GM21447 (cell line): ENCODE measurements at regions not wholly inside any gene's neighbourhood (a gene's known extent, or its start where the extent isn't known, plus 50 kb on each side); places are given as distances from the start of the nearest gene placed in this dataset.
"Not testable (repeated sequence)": the region's sequence is repeated elsewhere in the genome, so short reads cannot be mapped to it uniquely, and the experiment has no call there.

Experiments used
- ATAC-seq: cut with Tn5 transposase; IDR thresholded peaks from one replicate; pipeline ENCODE4 v1.9.1; 2021; ENCODE audit not compliant: unreplicated experiment

DNA sequence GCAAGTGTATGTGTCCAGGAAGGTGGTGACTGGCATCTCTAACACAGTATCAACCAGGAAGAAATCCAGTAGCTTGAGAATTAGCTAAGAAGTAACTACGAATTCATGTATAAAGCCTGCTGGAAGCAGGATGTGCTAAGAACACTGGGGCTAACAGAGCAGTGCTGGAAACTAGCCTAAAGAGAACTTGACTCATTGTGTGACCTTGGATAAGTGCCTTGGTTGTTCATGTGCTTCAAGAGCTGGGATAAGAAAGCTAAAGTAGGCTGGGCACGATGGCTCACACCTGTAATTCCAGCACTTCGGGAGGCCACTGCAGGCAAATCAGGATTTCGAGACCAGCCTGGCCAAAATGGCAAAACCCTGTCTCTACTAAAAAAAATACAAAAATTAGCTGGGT is 186.9 kb downstream of the RRAGC start:
- ATAC-seq = no peak

DNA sequence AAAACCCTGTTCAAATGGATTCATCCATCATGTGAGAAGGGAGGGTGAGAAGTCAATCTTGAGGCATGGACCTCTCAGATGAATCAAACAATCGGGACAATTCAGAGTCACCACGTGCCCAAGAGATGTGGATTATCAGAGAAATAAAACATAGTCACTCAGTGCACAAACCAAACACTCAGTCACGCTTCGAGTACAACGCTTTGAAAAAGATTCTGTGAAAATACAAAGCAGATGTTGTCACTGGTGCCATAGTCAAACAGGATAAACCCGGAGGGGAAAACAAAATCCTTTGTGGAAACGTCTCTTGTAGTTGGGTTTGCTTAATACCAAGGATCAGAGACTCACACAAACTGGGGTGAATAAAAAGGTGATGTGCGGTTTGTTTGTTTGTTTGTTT is 188.4 kb downstream of the RRAGC start:
- ATAC-seq = no peak

DNA sequence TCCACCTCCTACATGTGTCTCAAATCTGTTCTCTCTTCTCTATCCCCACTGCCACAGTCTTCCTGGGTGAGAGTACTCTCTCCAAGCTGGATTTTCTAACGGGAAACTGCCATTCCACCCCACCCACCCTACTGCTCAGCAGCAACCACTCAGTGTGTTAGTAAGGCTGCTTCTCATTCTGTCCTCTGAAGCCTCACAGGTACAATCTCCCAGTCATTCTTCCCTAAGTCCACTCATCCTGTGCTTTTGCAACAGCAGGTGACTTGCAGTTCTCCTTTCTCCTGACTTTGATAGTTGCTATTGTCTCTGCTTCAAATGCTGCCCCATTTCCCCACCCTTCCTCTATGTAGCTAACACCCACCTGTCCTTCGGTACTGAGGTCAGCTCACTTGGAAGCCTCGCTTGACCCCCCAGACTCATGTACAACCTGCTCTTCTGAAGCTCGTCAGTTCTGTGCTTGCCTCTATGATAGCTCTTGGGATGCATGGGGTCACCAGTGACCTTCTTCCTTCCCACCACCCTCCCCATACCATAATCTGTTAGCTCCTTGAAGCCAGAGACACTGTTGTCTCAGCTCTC is 188.9 kb downstream of the RRAGC start:
- ATAC-seq = no peak

DNA sequence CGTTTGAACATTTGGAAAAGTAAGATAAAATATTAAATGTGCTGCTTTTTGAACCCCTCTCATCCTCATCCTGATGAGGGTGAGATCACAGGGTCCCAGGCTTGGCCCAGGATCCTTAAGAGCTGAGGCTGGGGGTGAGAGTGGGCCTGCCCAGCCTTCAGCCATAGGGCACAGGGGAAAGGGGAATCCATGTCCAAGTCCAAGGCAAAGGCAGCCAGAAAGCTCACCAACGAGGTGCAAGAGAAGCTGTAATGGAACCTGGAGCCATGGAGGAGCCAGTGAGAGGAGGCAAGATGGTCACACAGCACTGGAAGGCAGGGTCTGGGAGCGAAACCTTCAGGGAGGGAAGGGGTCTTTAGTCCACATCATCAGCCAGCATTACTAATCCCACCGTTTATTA is 191.9 kb downstream of the RRAGC start:
- no peak for ATAC-seq

DNA sequence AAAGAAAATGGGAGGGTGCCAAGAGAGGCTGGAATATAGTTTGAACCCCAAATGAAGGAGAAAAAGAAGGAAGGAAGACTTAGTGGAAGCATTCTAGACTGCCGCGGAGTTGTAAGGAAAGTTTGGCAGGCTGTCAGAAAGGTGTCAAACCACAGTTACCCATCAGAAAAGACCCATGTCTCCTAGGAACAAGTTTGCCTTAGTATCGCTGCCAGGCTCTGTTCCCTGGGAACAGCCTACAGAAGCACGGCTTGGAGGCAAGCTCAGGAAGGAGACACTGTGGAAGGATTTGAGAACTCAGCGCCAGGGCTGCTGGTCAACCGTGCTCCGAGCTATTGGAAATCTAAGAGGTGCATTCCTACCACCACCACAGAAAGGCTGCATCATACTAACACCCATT is 197.4 kb downstream of the RRAGC start:
- no peak for ATAC-seq

DNA sequence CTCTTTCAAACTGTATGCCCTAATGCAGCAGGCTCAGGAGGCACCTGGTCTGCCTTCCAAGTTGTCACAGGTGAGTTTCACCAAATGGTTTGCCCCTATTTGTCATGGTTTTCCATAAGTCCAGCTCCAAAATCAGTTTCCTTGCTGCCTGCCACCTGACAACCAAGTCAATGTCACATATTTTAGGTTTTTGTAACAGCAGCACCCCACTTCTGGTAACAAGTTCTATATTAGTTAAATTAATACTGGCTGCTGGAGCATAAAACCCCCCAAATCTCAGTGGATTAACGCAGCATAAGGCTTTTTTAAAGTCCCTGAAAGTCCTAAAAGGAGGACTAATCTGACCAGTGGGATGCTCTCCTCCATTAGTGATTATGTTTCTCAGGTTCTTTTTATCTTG is 200.7 kb downstream of the RRAGC start:
- no peak for ATAC-seq

DNA sequence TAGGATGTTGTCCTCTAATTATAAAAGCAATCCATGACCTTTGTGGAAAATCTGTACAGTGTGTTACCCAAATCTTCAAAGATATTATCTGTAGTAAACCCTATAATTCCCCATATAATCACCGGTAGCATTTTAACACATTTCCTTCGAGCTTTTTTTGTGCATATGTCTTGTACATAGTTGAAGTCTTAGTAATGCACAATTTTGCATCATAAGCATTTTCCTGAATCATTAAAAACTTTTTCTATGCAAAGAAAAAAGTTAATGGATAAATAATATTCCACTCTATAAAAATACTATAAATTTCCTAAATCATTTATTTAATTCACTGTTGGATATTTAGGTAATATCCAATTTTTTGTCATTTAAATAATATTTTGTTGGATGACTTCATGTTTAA is 201.7 kb downstream of the RRAGC start:
- ATAC-seq = no peak

DNA sequence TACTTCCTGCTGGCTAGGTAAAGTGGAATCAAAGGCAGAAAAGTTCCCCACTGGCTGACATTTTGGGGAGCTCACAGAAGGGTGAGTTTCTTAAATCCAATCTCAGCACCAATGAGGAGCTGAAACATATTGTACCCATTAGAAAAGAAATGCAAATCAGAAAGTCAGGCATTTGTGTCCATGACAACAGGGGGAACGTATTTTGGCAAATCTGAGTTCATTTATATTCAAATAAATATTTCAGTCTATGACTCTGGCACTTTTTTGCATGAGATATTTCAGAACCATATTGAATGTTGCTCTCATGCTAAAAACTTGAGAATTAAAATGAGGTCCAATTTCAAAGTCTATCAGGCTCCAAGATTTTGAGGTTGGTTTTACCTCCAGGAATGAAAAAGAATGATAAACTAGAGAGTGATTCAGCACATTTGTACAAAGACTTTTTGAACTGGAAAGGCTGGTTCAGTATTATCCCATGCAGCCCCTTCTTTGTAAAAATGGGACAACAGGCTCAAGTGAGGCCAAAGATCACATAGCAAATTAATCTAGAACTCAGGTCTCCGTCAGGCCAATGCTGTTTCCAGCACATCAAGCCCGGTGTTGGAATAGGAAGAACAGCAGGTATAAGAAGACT is 202.2 kb downstream of the RRAGC start:
- no peak for ATAC-seq

DNA sequence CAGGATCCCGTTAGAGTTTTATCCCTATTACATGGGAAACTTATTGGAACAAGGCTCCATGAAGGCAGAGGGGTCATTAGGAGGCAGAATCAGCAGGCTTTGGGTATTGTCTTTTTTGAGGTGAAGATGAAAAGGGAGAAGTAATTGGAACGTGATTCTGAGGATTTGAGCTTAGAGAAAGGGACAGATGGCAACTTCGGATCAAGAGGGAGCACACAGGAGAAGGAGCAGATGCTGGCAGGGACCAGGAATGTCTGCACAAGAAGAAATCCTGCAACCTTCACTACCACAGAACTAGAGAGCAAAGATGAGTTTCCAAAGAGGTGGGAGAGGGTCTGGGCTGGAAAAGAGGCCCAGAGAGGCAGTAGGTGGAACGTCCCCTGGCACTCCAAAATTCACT is 202.8 kb downstream of the RRAGC start:
- no peak for ATAC-seq

DNA sequence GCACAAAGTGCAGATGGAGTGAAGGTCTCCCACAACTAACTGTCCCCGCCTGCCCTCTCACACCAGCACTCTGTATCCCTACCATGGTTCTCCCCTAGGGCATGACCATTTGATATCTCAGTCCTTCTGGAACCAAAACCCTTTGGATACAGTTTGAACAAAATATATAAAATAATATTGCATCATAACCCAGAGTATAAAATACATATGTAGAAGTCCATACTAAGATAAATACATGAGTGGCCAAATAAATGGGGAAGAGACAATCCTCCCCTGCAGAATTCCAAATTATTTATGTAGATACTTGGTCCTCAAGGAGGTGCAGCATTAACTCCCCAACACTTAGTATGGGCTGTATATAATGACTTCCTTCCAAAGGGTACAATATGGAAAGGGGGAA is 207.4 kb downstream of the RRAGC start:
- no peak for ATAC-seq

DNA sequence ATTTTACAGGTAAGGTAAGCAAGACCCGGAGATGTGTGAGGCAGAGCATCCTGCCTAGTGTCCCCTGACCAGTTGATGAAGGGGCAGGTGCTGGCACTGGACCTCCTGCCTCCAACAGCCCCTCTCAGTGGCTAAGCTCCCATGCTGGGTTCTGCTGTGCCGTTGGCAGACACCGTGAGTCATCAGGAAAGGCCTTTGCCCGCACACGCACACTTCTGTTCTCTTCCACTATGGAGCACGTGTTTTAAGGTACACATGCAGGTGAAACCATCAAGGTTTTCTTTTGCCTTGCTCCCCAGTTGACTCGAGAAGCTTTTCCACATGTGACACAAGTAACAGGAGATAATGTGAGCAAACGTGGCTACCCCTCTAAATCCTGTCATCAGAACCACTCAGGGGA is 207.9 kb downstream of the RRAGC start:
- ATAC-seq = no peak

DNA sequence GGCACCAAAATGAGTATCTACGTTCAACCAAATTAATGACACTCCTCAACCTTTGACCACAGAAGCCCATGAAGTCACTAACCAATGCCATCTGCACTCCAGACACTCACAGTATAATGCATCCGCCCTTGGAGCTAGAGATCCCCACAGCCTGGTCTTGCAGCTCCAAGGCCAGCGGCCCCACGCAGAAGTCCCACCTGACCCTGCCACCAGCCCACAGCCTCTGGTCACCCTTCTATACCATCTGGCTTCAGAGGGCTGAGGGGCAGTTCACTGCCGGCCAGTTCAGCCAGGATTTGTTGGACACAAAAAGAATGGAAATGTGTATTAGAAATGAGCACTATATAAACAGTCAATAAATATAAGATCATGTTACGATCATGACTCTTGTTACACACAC is 211.2 kb downstream of the RRAGC start:
- no peak for ATAC-seq

DNA sequence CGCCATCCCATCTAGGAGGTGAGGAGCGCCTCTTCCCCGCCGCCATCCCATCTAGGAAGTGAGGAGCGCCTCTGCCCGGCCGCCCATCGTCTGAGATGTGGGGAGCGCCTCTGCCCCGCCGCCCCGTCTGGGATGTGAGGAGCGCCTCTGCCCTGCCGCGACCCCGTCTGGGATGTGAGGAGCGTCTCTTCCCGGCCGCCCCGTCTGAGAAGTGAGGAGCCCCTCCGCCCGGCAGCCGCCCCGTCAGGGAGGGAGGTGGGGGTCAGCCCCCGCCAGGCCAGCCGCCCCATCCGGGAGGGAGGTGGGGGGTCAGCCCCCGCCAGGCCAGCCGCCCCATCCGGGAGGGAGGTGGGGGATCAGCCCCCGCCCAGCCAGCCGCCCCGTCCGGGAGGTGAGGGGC is 212.2 kb downstream of the RRAGC start:
- not testable (repeated sequence) for ATAC-seq

DNA sequence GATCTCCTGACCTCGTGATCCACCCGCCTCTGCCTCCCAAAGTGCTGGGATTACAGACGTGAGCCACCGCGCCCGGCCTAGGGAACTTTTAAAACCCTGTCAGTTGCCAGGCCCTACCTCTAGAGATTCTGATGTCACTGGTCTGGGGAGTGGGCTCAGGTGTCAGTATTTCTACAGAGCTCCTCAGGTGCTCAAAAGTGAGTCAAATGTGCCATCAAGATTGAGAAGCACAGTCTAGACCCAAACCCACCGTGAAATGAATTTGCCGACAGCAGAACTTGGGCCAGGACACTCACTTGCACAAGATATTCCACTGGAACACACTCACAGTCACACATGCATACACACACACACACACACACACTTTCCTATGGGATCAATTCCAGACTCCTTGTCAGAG is 215.5 kb downstream of the RRAGC start:
- ATAC-seq = no peak

DNA sequence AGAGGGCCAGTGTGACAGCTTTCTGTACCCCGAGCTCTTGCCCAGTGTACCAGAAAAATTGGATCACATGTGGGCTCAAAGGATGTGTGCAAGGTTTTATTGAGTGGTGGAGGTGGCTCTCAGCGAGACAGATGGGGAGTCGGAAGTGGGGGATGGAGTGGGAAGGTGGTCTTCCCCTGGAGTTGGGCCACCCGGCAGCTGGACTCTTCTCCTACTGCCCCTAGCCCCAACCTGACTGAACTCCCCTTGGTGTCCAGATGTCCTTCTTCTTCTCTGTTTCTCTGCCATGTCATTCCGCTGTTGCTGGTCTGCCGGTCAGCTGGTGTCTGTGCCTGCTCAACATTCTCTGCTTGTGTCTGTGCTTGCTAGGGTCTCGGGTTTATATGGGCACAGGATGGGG is 217.9 kb downstream of the RRAGC start:
- no peak for ATAC-seq

DNA sequence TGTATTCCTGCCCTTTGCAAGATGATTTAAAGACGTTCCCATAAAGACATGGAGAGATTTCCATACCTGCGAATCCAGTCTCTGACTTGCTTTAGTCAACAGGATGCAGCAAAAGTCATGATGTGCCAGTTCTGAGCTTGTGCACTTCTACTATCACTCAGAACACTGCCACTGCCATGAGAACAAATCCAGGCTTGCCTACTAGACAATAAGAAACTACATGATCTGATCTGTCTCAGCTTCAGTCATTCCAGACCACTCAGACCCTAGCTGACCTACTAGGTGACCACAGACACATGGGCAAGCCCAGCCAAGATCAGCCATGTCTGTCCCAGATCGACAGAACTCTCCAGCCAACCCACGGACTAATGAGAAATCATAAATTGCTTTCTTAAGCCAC is 219.2 kb downstream of the RRAGC start:
- ATAC-seq = no peak

DNA sequence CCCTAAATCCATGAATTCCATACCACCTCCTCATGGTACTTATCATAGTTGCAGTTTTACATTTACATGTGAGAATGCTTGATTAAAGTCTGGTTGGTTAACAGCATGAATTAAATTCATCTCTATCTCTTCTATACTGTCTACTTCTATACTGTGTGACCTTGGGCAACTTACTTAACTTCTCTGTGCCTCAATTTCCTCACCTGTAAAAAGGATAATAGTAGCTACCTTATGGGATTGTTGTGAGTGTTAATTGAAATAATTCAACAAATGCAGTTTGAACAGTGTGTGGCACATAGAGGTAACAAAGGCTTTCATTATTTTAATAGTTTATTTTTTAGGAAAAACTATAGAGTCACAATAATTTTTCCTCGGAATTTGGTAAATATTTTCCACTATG is 231.3 kb downstream of the RRAGC start:
- ATAC-seq = no peak

DNA sequence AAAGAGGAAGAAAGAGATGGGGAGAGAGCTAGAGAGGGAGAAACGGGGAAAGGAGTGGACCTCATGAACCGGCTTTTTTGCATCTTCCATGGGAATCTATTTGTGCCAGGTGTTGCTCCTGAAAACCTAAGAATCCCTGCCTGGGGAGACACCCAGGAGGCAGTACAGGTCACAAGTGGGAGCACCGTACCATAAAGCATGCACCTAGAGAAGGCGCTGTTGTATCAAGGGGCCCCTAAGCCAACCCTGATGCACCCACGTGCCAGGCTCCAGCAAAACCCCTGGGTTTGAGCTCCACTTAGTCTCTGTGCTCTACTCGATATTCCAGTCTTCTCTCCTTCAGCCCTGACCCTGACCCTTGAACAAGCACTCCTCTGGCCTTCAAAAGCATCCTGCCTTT is 233.6 kb downstream of the RRAGC start:
- no peak for ATAC-seq

DNA sequence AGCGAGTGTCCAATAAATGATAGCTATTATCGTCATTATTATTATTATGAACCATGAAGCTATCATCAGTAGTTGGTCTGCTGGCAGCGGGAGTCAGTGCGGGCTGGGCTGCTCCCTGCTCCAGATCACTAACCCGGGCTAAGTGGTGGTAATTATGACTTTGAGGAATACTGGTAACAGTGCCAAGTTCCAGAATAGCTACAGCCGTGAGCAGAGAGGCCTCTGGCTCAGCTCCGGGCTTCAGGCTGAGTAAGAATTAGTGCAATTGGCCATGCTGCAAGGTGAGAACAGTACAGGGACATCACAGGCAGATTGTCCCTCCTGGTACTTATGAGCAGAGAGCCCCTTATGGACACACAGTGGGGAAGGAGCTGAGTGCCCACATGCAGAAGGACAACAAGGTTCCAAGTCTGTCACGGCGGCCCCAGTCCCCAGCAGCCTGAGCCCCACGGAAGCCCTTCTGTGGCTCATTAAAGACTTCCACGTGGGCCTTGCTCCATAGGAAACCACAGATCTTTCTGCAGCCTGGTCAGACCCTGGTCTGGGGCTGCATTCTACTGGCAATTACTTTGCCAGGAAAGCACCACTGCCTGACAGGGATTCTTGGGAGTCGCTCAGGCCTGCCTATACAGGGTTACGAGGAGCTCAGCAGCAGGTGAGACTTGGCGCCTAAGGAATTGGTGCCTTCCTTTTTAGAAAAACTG is 235.1 kb downstream of the RRAGC start:
- ATAC-seq = no peak

DNA sequence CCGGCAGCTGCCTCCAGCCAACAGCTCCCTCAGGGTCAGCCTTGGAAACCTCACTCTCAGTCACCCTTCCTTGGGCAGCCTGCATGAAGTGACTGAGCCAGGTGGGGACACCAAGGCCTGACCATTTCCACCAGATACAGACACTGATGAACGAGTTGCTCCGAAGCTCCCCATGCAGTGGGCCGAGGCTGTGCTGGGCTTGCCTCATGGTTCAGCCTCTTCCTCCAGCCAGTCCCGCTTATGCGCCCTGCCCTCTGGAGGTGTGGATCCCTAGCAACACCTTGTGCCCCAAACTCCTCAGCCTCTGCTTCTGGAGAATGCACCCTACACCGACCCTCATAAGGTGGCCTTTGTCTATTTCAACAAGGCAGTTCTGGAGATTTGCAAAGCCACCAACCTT is 236.0 kb downstream of the RRAGC start:
- no peak for ATAC-seq

DNA sequence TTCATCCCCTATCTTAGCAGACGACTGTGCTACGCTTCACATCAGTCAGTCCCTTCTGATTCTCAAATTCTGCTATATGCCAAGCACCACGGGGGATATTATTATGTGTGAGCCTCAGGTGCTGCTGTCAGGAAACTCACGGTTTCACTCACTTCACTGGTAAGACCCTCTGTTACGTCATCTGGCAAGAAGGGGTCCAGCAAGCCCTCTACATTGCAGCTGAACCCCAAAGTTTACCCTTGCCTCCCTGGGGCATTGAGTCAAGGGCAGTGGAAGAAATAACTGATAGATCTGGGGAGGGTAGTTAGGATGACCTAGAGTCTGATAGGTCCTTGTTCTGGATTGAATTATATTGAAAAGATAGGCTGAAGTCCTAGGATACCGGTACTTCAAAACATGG is 237.4 kb downstream of the RRAGC start:
- no peak for ATAC-seq

DNA sequence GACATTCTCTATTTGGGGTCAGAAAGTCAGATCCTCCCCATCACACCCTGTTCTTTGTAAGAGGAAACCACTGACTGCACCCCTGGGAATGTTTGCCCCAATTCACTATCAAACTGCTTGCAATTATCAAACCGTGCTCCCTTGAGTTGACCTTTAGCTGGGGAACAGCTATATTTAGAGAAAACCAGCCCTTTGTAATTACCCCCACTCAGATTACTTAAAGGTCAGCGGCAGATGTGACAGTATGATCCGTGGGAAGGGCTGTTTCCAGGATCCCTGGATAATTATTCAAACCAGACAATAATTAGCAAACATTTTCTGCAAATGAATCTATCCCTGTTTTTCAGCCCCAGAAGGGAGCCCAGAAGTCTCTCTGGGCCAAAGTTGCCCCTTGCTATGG is 242.7 kb downstream of the RRAGC start:
- no peak for ATAC-seq

DNA sequence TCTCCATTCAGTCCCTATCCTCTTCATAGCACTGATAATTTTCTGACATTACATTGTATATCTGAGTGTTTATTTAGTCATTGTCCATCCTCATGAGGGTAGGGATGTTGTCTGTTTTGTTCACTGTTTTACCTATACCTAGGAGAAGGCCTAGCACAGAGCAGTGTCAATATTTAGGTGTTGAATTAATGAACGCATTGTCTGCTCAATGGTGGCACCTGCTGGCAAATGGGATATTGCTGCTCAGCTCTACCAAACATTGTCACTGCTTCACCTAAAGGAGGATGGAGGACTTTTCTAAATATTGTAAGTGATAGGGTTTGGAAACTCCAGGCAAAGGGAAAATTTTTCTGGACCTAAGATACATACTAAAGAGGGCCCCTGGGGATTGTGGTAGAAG is 243.9 kb downstream of the RRAGC start:
- no peak for ATAC-seq
